HCT116 (cell line): ENCODE measurements at regions not wholly inside any gene's neighbourhood (a gene's known extent, or its start where the extent isn't known, plus 50 kb on each side); places are given as distances from the start of the nearest gene placed in this dataset.

Experiments
- CBX3 ChIP-seq: IDR thresholded peaks from 2 replicates; pipeline ENCODE4 v1.6.1; 2012; ENCODE audit warnings: low read depth
- FOSL1 ChIP-seq: IDR thresholded peaks from 2 replicates; pipeline ENCODE4 v1.6.1; 2012; ENCODE audit warnings: low read depth
- RAD21 ChIP-seq: IDR thresholded peaks from 2 replicates; pipeline ENCODE4 v1.6.1; 2012; ENCODE audit warnings: low read depth, mild to moderate bottlenecking
- REST ChIP-seq: IDR thresholded peaks from 2 replicates; pipeline ENCODE4 v1.6.1; 2012; ENCODE audit warnings: low read depth
- SIN3A ChIP-seq: IDR thresholded peaks from 2 replicates; pipeline ENCODE4 v1.6.1; 2012; ENCODE audit warnings: low read depth
- YY1 ChIP-seq: IDR thresholded peaks from 2 replicates; pipeline ENCODE4 v1.6.1; 2011; ENCODE audit warnings: low read length, low read depth, moderate library complexity, mild to moderate bottlenecking; ENCODE audit not compliant: insufficient replicate concordance; ENCODE audit errors: extremely low read depth
- ZNF274 ChIP-seq: fragments of 200-500 bp; sonication (Bioruptor generic); IDR thresholded peaks from 2 replicates; pipeline ENCODE4 v1.6.1; 2014; ENCODE audit warnings: mild to moderate bottlenecking, low read depth, low read length, inconsistent platforms
- TF ChIP-seq, protein P1 (sequence below), 3 experiments: fragments of 200-600 bp in 1 of 3; sonication (generic) in 1 of 3; IDR thresholded peaks in 2 of 3; conservative IDR thresholded peaks in 1 of 3; 2 replicates each; pipeline ENCODE4 v1.5.1; 2012 to 2017; ENCODE audit warnings: low read depth in 2 of 3, low read length in 2 of 3, antibody characterized with exemption in 1 of 3, borderline replicate concordance in 1 of 3, control low read depth in 1 of 3, mild to moderate bottlenecking in 1 of 3, mixed read lengths in 1 of 3, mixed run types in 1 of 3, moderate library complexity in 1 of 3; ENCODE audit not compliant: insufficient read depth in 1 of 3

DNA sequence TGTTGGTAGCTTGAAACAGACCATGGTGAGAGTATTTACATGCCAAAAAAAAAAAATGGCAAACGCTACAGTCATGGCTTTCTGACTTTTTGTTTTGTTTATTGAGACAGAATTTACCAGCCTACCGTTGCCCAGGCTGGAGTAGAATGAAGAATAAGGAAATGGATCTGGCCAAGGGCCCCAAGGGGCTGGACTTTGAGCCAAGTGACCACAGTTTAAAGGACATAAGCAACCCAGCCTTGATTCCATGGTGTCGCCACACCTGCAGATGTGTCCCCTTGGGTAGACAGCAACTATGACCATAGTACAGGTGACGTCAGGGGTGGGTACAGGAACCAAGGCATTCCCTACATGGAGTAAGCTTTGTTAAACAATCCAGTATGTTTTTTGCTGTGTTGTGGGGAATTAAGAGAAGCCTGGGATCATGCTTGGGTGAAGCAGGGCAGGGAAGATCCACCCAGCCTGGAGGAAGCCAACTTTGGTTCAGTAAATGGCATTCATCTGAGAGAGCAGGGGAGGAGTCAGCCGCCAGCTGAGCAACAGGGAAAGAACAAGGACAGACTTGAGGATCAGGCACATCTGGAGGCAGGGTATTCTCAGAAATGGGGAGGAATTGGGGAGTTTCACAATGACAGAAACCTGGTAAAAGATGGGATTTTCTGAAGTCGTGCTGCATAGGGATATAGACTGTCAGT is 110.3 kb upstream of the SH3BP4 start (continued):
- TF ChIP-seq REST (no peak), FOSL1 (no peak), RAD21 (no peak), YY1 (no peak), CBX3 (no peak), ZNF274 (no peak), SIN3A (no peak)
- TF ChIP-seq, protein P1, sequence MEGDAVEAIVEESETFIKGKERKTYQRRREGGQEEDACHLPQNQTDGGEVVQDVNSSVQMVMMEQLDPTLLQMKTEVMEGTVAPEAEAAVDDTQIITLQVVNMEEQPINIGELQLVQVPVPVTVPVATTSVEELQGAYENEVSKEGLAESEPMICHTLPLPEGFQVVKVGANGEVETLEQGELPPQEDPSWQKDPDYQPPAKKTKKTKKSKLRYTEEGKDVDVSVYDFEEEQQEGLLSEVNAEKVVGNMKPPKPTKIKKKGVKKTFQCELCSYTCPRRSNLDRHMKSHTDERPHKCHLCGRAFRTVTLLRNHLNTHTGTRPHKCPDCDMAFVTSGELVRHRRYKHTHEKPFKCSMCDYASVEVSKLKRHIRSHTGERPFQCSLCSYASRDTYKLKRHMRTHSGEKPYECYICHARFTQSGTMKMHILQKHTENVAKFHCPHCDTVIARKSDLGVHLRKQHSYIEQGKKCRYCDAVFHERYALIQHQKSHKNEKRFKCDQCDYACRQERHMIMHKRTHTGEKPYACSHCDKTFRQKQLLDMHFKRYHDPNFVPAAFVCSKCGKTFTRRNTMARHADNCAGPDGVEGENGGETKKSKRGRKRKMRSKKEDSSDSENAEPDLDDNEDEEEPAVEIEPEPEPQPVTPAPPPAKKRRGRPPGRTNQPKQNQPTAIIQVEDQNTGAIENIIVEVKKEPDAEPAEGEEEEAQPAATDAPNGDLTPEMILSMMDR (IDR thresholded peaks at IDR 0.05 in 2 of 3, conservative IDR thresholded peaks at IDR 0.05 in 1 of 3; ENCODE audit: borderline replicate concordance in 1 of 3, insufficient read depth in 1 of 3, low read depth in 2 of 3, low read length in 2 of 3) = no peak
